ENCODE measurements at regions not wholly inside any gene's neighbourhood (a gene's known extent, or its start where the extent isn't known, plus 50 kb on each side); places are given as distances from the start of the nearest gene placed in this dataset.

GRCh38 chr6:135703007-135703406 lies 148.5 kb upstream of the PDE7B start:
- intact Hi-C loops (cut with DNase I), result no loop called here
- no peak overlapping the region for H3K4me3 ChIP-seq
- no peak overlapping the region for H3K27ac ChIP-seq
- DNase-seq (no peak), ATAC-seq (no peak)
- H3K27me3 ChIP-seq, result no peaks in the 10 kb centered on the region
- TF ChIP-seq POLR2A (IDR thresholded peaks at IDR 0.05), result no peak
- no peak for TF ChIP-seq CTCF (IDR thresholded peaks at IDR 0.05)
- 90 to 100% (median 98%) methylated on average over 1 of the region's 1 CpG for WGBS, 4 donors
- H3K36me3 ChIP-seq, result no peaks in the 10 kb centered on the region
- no peaks in the 10 kb centered on the region for H3K9me3 ChIP-seq
- peaks cover 0 to 7% (median 0%) of the 10 kb centered on the region in 12 donors for H3K4me1 ChIP-seq

DNA sequence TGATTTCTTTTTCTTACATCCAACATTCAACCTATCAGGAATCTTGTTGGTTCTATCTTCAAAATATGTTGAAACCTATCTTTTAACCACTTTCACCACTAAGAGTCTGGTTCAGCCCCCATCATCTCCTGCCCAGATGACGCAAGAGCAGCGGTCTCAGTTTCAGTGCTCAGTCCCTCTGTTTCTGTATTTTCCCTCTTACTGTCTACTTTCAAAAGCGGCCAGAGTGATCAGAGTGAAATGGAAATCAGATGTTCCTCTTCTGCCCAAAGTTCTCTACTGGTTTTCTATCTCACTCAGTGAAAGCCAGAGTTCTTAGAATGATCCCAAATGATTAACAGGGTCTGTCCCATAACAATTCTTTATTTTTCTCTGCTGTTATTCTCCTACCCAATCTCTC lies 147.9 kb upstream of the PDE7B start:
- H3K27ac ChIP-seq, result no peak overlapping the region
- H3K36me3 ChIP-seq, result no peaks in the 10 kb centered on the region
- no peaks in the 10 kb centered on the region for H3K9me3 ChIP-seq
- H3K4me1 ChIP-seq, result peaks cover 0 to 7% (median 0%) of the 10 kb centered on the region in 12 donors
- intact Hi-C loops (cut with DNase I), result no loop called here
- 89 to 93% (median 90%) methylated on average over 3 of the region's 3 CpGs for WGBS, 4 donors
- DNase-seq (no peak), ATAC-seq (no peak)
- TF ChIP-seq POLR2A (IDR thresholded peaks at IDR 0.05), result no peak
- no peak for TF ChIP-seq CTCF (IDR thresholded peaks at IDR 0.05)
- H3K4me3 ChIP-seq, result no peak overlapping the region
- no peaks in the 10 kb centered on the region for H3K27me3 ChIP-seq

DNA sequence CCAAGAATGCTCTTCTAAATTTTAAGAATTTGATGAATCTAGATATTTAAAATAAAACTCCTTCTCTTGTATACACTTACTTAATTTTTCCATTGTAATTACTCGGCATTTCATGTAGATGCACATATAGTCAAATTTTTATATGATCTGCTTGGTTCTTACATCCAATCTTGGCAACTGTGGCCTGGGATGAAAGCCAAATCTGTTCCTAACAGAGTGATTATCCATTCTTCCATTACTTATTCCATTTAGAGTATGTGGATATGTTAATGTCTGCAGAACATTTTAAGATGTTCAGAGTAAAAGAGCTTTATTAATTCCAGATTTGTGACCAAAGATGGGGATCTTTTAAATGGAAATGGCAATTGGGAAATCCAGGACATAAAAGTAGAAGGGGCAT lies 144.1 kb upstream of the PDE7B start:
- intact Hi-C loops (cut with DNase I), result no loop called here
- H3K4me1 ChIP-seq, result peaks cover 0 to 7% (median 0%) of the 10 kb centered on the region in 12 donors
- DNase-seq, result no peak
- no peak overlapping the region for H3K27ac ChIP-seq
- no peak for ATAC-seq
- H3K9me3 ChIP-seq, result no peaks in the 10 kb centered on the region
- H3K4me3 ChIP-seq, result no peak overlapping the region
- no peaks in the 10 kb centered on the region for H3K36me3 ChIP-seq
- WGBS, 4 donors, result 89 to 91% (median 91%) methylated on average over 1 of the region's 1 CpG
- TF ChIP-seq POLR2A (IDR thresholded peaks at IDR 0.05), result no peak
- TF ChIP-seq CTCF (IDR thresholded peaks at IDR 0.05), result no peak
- H3K27me3 ChIP-seq, result no peaks in the 10 kb centered on the region

GRCh38 chr6:135710042-135710441 lies 141.5 kb upstream of the PDE7B start:
- 93 to 96% (median 93%) methylated on average over 5 of the region's 5 CpGs for WGBS, 4 donors
- Histone ChIP-seq H3K27me3 (no peaks in the 10 kb centered on the region), H3K4me3 (no peak overlapping the region), H3K36me3 (no peaks in the 10 kb centered on the region), H3K27ac (no peak overlapping the region), H3K9me3 (no peaks in the 10 kb centered on the region), H3K4me1 (no peaks in the 10 kb centered on the region)
- TF ChIP-seq POLR2A (IDR thresholded peaks at IDR 0.05) (no peak), CTCF (IDR thresholded peaks at IDR 0.05) (no peak)
- no peak for ATAC-seq
- no peak for DNase-seq
- intact Hi-C loops (cut with DNase I), result no loop called here

Measured in heart left ventricle (tissue), 16 donors.